ENCODE measurements at regions not wholly inside any gene's neighbourhood (a gene's known extent, or its start where the extent isn't known, plus 50 kb on each side); places are given as distances from the start of the nearest gene placed in this dataset.

GRCh38 chr13:100836711-100837110, 162.1 kb upstream of the TMTC4 start:
- ChIA-PET CTCF (ENCODE audit: low intra/inter-chr PET ratio) (no interaction called here), POLR2A (no interaction called here)
- Histone ChIP-seq H2AFZ (ENCODE audit: low read depth, low read length) (no peak overlapping the region), H3K36me3 (ENCODE audit: control insufficient read depth, insufficient read depth, low read length) (no peaks in the 10 kb centered on the region), H3K27me3 (ENCODE audit: control insufficient read depth in 2 of 2, insufficient read depth in 2 of 2, low read length in 2 of 2) (no peaks in the 10 kb centered on the region), H3K9me3 (replicated peaks; ENCODE audit: control insufficient read depth, insufficient read depth, low read depth, low read length) (no peaks in the 10 kb centered on the region), H3K4me3 (no peak overlapping the region), H4K20me1 (replicated peaks; ENCODE audit: control insufficient read depth, insufficient read depth, low read length) (no peaks in the 10 kb centered on the region), H3K4me1 (replicated peaks in 1 of 2; ENCODE audit: control insufficient read depth in 2 of 2, insufficient read depth in 2 of 2, low read length in 2 of 2) (no peaks in the 10 kb centered on the region), H3K4me2 (ENCODE audit: insufficient read depth, low read length) (no peak overlapping the region), H3K27ac (ENCODE audit: extremely low read depth, low read depth, low read length) (no peak overlapping the region), H3K79me2 (ENCODE audit: control insufficient read depth, insufficient read depth, low read length) (no peaks in the 10 kb centered on the region), H3K9me1 (ENCODE audit: control insufficient read depth, insufficient read depth, low read length) (no peaks in the 10 kb centered on the region), H3K9ac (ENCODE audit: insufficient read depth in 1 of 2, low read depth in 2 of 2, low read length in 2 of 2) (no peak overlapping the region)
- BruUV-seq (replicated peaks), result no TSS peak
- WGBS (ENCODE audit: insufficient coverage, low coverage, missing lambda C conversion rate), result 3% methylated on average over 3 of the region's 4 CpGs
- FAIRE-seq (no peak), DNase-seq (ENCODE audit: extremely low read depth in 1 of 4, low spot score in 3 of 4) (no peak), ATAC-seq (no peak)
- TF ChIP-seq ZNF280A (IDR thresholded peaks at IDR 0.05; ENCODE audit: low read depth, partially characterized antibody), result no peak
- no peak for TF ChIP-seq PYGO2 (tag; IDR thresholded peaks at IDR 0.05)
- TF ChIP-seq EP400 (IDR thresholded peaks at IDR 0.05), result no peak
- no peak for TF ChIP-seq GTF2A2 (tag; IDR thresholded peaks at IDR 0.05)
- TF ChIP-seq NR3C1 (CRISPR knock-in tag; IDR thresholded peaks at IDR 0.05), result no peak
- no peak for TF ChIP-seq POLR2AphosphoS2 (IDR thresholded peaks at IDR 0.05; ENCODE audit: low read length)
- TF ChIP-seq ZBTB34 (CRISPR knock-in tag; IDR thresholded peaks at IDR 0.05), result no peak
- no peak for TF ChIP-seq THRA (IDR thresholded peaks at IDR 0.05)
- TF ChIP-seq ZSCAN32 (CRISPR knock-in tag; IDR thresholded peaks at IDR 0.05), result no peak
- no peak for TF ChIP-seq BRCA1 (IDR thresholded peaks at IDR 0.05)
- TF ChIP-seq BRCA1 (CRISPR knock-in tag; IDR thresholded peaks at IDR 0.05), result no peak
- no peak for TF ChIP-seq ZBTB8A (IDR thresholded peaks at IDR 0.05; ENCODE audit: partially characterized antibody)
- TF ChIP-seq SNRNP70 (optimal IDR thresholded peaks at IDR 0.05; ENCODE audit: low read depth, low read length), result no peak
- no peak for TF ChIP-seq SRF (CRISPR knock-in tag; IDR thresholded peaks at IDR 0.05)
- TF ChIP-seq FIP1L1 (IDR thresholded peaks at IDR 0.05; ENCODE audit: low read depth, low read length, poor library complexity, severe bottlenecking), result no peak
- no peak for TF ChIP-seq ZNF445 (CRISPR knock-in tag; IDR thresholded peaks at IDR 0.05; ENCODE audit: low read depth)
- no peak for TF ChIP-seq MTA2 (IDR thresholded peaks at IDR 0.05; ENCODE audit: low read depth)
- intact Hi-C loops (cut with micrococcal nuclease), result no loop called here
- in situ Hi-C loops (cut with MboI), result no loop called here
